ENCODE measurements at regions not wholly inside any gene's neighbourhood (a gene's known extent, or its start where the extent isn't known, plus 50 kb on each side); places are given as distances from the start of the nearest gene placed in this dataset.

- no peak for DNase-seq (ENCODE audit: low read depth, low spot score)
- ChIA-PET CTCF (no interaction called here), POLR2A (no interaction called here)
- TF ChIP-seq, protein P1, sequence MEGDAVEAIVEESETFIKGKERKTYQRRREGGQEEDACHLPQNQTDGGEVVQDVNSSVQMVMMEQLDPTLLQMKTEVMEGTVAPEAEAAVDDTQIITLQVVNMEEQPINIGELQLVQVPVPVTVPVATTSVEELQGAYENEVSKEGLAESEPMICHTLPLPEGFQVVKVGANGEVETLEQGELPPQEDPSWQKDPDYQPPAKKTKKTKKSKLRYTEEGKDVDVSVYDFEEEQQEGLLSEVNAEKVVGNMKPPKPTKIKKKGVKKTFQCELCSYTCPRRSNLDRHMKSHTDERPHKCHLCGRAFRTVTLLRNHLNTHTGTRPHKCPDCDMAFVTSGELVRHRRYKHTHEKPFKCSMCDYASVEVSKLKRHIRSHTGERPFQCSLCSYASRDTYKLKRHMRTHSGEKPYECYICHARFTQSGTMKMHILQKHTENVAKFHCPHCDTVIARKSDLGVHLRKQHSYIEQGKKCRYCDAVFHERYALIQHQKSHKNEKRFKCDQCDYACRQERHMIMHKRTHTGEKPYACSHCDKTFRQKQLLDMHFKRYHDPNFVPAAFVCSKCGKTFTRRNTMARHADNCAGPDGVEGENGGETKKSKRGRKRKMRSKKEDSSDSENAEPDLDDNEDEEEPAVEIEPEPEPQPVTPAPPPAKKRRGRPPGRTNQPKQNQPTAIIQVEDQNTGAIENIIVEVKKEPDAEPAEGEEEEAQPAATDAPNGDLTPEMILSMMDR (IDR thresholded peaks at IDR 0.05; ENCODE audit: insufficient read depth, low read length, missing control alignments), result no peak
- H3K4me3 ChIP-seq (ENCODE audit: low read depth, low read length), result no peak overlapping the region
These were observed 260.5 kb upstream of the ZIC3 start for GRCh38 chrX:137305404-137305803.

GRCh38 chrX:137297167-137297566, 263.4 kb upstream of the GPR101 start:
- ChIA-PET POLR2A (no interaction called here), CTCF (no interaction called here)
- TF ChIP-seq, protein P1 (IDR thresholded peaks at IDR 0.05; ENCODE audit: insufficient read depth, low read length, missing control alignments), result no peak
- H3K4me3 ChIP-seq (ENCODE audit: low read depth, low read length), result no peak overlapping the region
- DNase-seq (ENCODE audit: low read depth, low spot score), result no peak

DNA sequence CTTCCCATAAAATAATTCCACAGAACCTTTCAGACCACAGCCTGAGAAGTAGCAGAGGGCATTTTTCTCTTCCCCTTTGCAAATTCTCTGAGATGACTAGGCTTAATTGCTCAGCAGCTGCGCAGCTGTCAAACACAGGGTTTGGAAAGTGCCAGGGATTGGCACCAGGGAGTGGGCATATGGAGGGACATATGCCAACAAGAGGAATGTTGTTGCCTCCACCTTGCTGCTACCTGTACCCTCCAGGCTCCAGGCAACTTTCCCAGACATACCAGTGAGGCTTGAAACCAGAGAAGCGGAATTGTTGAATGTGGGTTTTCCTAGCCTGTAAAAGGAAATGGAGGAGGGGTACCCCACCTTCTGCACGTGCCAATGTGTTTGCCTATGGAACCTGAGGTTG, 256.2 kb upstream of the GPR101 start:
- TF ChIP-seq, protein P1 (IDR thresholded peaks at IDR 0.05; ENCODE audit: insufficient read depth, low read length, missing control alignments), result no peak
- CTCF ChIA-PET, result no interaction called here
- DNase-seq (ENCODE audit: low read depth, low spot score), result no peak
- POLR2A ChIA-PET, result no interaction called here
- H3K4me3 ChIP-seq (ENCODE audit: low read depth, low read length), result no peak overlapping the region

GRCh38 chrX:137287191-137287590, 253.4 kb upstream of the GPR101 start:
- TF ChIP-seq, protein P1 (IDR thresholded peaks at IDR 0.05; ENCODE audit: insufficient read depth, low read length, missing control alignments), result no peak
- H3K4me3 ChIP-seq (ENCODE audit: low read depth, low read length), result no peak overlapping the region
- POLR2A ChIA-PET, result no interaction called here
- CTCF ChIA-PET, result no interaction called here
- no peak for DNase-seq (ENCODE audit: low read depth, low spot score)

DNA sequence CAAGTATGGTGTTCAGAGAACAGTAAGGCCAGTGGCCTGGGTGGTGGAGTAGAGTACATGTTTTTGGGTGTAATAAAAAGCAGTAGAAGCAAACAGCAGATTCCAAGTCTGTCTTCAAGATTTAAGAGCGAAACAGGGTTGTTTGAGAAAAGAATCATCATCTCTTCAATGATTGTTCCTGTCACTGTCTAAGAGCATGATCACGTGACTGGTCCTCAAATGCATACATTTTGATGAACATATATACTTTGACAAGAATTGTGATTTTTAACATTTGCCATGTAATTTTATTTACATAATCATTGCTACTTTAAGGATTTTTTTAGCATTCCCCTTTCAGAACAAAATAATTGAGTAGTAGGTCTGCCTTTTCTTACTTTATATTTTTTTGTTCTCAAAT, 252.6 kb upstream of the GPR101 start:
- no peak for DNase-seq (ENCODE audit: low read depth, low spot score)
- TF ChIP-seq, protein P1 (IDR thresholded peaks at IDR 0.05; ENCODE audit: insufficient read depth, low read length, missing control alignments), result no peak
- H3K4me3 ChIP-seq (ENCODE audit: low read depth, low read length), result no peak overlapping the region
- POLR2A ChIA-PET, result no interaction called here
- CTCF ChIA-PET, result no interaction called here

- ChIA-PET POLR2A (no interaction called here), CTCF (no interaction called here)
- TF ChIP-seq, protein P1 (IDR thresholded peaks at IDR 0.05; ENCODE audit: insufficient read depth, low read length, missing control alignments), result no peak
- no peak for DNase-seq (ENCODE audit: low read depth, low spot score)
- no peak overlapping the region for H3K4me3 ChIP-seq (ENCODE audit: low read depth, low read length)
These were observed 245.0 kb upstream of the GPR101 start for GRCh38 chrX:137278825-137279224.
